Stimulated activated CD4-positive, alpha-beta T cell treated with anti-CD3 and anti-CD28 coated beads, Interleukin-2, amount 100 ng/mL, for 48 hours (primary cell): ENCODE measurements at regions not wholly inside any gene's neighbourhood (a gene's known extent, or its start where the extent isn't known, plus 50 kb on each side); places are given as distances from the start of the nearest gene placed in this dataset.

Experiments
- DNase-seq, 2 donors: peaks; one replicate each; pipeline ENCODE4 v3.0.0-alpha.2; 2020

DNA sequence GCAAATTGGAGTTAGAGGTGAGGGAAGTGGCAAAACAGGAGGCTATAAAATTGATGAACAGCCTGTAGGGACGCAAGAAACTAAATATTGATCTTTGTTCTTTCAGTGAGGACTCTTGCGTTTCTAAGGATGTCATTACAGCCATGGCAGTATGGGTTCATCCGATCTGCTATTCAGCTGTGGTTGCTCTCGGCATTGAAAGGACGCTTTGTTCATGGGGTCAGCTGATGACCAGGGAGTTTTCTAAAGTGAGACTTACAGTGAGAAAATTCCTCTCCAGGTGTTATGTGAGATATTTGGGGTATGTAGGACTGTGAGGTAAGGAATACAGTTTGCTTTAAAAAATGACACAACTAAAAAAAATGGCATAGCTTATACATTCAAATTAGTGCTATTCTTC, 52.7 kb upstream of the PELI1 start:
- DNase-seq: no peak

DNA sequence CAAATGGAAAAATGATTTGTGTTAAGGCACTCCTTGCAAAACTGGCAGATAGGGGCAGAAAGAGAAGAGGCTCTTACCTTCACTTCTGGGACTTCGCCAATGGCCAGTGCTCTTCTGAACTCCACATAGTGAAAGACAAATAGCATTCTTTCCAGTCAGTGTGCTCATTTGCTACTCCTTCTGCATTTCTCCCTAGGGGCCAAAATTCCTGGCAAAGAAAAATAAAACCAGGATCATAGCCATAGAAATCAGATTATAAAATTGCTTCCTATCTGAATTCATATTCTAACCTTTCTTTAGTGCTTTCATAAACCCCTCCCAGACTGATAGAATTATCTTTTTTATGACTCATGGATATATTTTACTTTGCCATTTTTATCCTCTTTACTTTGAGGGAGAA, 56.9 kb upstream of the PELI1 start:
- DNase-seq: no peak

GRCh38 chr2:64202206-64202845, 58.1 kb upstream of the PELI1 start:
- no peak for DNase-seq

GRCh38 chr2:64203131-64203857, 59.1 kb upstream of the PELI1 start:
- DNase-seq: no peak

DNA sequence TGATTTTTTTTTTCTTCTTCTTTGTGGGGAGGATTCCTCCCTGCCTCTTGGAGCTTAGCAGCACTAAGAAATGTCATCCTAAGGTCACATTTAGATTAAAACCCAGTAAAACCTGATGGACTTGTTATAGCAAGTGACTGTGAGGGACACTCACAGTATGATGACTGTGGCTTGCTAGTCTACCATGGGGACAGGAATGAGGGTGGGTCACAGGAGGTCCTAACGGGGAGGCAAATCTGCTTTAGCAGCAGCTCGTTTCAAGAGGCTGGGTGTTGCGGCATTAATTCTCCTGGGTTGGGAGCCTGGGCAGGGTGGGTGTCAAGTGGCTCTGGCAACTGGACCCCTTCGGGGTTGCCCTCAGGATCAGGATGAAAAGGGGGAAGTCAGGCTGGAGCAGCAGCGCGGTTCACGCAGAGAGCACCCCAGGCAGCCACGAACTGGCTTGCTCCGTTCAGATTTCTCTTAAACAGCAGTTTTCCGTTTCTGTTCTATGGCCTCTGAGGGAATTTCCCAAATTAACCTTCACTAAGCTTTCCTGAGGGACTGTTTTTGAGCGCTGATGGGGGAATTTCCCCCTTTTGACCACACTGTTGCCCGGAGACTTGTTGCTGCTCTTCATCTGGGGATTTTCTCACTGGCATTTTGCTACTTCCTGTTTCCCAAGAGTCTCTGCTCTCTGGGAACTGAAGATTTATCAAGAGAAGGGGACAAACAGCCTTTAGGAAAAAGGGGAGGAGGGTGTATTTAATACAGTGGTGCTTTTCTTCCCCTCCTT, 59.8 kb upstream of the PELI1 start:
- peak in 1 of 2 donors; percentile 36 for DNase-seq

DNA sequence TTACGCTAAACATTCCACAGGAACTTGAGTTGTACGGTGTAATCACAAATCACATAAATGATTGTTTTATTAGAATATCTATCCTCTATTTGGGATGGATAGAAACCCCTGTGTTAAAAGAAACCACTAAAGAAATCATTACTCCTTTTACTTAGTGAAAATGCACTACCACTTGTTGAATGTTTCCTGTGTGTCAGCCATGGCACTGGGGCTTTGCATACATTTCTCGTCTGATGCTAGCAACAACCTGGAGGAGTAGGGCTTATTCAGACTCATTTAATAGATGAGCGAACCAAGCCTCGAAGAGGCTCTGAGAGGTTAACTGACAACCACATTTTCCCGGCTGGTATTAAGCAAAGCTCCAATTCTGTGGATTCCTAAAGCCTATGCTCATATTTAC, 60.5 kb upstream of the PELI1 start:
- no peak for DNase-seq

GRCh38 chr2:64205415-64205814, 61.2 kb upstream of the PELI1 start:
- DNase-seq: no peak

DNA sequence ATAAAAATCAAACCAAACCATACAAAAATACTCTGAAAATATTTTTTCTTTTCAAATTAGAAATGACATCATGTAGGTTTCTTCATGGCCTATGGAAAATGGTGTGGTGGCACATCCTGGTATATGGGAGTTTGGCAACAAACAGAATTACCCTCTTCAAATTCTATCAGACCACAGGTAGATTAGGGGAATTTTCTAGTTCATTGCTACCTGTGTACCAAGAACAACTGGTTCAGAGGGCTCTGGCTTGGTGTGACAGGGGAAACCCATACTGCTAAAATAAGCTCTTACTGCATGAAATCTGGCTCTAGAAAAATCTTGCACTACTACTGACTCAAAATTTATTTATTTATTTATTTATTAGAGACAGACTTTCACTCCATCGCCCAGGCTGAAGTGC, 63.4 kb upstream of the PELI1 start:
- no peak for DNase-seq

DNA sequence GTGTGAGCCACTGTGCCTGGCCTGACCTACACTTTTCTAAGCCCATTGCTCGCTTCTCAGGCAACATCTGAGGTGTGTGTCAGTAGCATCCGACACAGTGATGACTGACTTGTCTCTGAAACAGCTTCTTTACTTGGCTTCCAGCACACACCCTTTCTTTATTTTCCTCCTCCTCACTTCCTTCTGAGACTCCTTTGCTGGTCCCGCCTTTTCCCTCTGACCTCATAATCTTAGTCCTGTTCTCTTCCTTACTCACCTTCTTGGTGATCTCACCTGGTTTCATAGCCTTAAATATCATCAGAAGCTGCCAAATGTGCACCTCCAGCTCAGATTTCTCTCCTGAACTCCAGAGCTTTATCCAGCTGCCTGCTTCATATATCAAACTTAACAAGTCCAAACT, 66.6 kb upstream of the PELI1 start:
- no peak for DNase-seq

GRCh38 chr2:64211276-64211921, 67.2 kb upstream of the PELI1 start:
- no peak for DNase-seq

DNA sequence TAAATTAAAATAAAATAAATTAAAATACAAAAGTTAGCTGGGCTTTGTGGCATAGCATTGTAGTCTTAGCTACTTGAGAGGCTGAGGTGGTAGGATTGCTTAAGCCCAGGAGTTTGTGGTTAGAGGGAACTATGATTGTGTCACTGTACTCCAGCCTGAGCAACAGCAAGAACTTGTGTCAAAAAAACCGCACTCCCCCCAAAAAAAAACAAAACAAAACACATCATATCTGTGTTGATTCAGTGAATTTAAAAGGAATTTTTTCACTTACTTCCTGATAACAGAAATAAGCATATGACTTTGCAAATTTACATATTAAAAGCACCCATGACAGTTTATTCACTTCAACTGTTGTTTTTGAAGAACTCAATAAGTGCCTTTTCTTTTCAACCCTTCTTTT, 68.1 kb upstream of the PELI1 start:
- DNase-seq: no peak

DNA sequence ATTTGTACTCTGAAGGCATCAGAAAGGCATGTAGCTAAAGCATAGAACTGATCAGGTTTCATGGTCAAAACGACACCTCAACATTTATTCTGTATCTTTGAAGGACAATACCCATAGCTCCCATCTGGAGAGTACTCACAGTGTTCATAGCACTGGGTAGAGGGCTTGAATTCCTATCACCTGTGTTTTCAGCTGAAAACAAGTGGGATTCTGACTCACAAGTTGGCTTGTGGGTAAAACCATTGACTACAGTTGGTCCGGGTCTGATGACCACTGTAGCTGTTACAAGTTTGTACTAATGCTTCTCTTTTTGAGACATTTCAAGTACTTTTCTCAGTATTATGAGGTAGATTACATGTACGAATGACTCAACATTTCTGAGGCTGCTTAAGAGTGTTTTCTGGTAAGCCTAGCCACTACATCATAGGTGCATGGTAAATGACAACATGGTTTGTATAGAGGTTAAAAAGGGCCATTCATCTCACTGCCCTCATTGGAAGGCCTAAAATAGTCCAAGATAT, 68.6 kb upstream of the PELI1 start:
- peak; percentile 34 to 40 for DNase-seq

DNA sequence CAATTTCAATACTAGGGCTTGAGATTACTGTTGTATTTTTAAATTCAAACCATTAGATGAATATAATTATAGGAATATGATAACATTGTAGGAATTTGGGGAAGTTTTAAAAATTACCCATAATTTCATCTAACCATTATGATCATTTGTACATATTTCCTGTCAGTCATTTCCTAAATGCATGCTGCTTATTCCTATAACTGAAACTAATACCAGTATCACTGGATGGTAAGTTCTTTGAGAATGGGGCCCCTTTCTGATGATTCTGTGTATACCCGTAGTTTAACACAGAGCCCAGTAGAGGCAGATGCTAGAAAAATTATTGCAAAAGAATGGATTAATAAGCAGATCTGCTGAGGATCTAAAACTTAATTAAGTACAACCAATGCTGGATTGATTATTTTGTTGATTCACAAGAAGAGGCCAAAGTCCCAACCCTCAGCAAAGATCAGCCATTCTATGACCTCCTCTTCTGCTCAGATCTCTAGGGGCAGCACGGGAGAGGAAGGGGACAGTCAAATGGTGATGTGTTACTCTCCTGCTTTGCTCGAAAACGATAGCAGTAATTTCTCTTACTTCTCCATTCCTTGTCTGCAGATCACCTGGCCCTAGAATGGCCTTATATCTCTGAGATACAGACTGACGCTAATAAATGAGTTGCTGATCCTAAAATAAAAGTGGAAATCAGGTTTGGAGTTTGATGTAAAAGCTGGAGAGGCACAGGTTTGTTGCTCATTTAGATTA, 69.5 kb upstream of the PELI1 start:
- DNase-seq: no peak

- DNase-seq: no peak
Measured at GRCh38 chr2:64214281-64215115, 70.3 kb upstream of the PELI1 start.

GRCh38 chr2:64217198-64217869, 73.1 kb upstream of the PELI1 start:
- no peak for DNase-seq

DNA sequence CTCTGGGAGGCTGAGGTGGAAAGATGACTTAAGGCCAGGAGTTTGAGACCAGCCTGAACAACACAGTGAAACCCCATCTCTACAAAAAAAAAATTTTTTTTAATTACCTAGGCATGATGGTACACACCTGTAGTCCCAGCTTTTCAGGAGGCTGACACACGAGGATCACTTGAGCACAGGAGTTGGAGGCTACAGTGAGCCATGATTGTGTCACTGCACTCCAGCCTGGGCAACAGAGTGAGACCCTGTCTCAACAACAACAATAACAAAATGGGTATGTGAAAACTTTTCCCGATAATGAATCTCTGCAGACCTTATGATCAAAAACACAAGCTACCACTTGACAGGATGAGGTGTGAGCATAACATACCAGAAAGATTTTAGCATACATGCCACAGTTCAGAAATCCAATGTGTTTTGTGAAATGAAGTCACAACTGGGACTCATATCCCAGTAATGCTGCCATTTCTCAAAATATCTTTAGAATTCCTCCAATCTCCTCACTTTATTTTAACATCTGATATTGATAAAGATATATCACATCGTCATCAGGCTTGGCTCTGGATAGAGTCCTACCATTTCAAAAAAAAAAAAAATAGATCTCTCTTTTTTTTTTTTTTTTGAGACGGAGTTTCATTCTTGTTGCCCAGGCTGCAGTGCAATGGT, 74.0 kb upstream of the PELI1 start:
- no peak for DNase-seq

DNA sequence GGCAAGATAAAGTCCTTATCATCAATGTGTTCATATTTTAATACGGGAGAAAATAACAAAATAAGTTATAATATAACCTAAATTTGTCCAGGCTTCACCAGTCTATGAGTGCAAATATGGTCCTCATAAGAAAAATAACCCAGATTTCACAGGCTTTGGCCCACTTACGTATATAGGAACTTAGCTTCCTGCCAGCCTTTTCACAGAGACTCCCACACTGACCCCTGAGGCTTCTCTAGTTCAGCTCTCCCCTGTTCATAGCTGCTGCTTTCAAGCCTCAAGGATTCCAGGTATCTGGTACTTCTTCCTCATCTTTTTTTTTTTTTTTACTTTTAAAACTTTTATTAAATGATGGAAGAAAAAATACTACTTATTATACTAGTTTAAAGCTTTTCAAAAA, 74.9 kb upstream of the PELI1 start:
- no peak for DNase-seq

DNA sequence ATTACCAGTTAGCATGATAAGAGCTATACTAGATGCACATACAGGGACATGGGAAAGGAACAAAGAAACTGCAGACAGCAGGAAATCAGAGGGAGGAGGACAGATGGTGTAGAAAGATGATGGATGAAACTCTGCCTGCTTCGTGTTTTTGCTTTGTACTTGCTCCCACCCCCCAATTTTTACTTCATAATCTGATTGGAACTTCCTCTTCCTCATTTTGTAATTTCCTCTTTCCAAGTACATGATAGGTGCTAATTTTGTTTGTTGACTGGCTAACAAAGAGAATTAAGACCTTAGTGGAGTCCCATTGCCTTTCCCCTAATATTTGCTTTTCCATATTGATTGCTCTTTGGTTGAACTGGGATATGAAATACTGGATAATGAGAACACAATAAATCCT, 76.0 kb upstream of the PELI1 start:
- no peak for DNase-seq

- no peak for DNase-seq
Measured at GRCh38 chr2:64220894-64221617, 76.8 kb upstream of the PELI1 start.

DNA sequence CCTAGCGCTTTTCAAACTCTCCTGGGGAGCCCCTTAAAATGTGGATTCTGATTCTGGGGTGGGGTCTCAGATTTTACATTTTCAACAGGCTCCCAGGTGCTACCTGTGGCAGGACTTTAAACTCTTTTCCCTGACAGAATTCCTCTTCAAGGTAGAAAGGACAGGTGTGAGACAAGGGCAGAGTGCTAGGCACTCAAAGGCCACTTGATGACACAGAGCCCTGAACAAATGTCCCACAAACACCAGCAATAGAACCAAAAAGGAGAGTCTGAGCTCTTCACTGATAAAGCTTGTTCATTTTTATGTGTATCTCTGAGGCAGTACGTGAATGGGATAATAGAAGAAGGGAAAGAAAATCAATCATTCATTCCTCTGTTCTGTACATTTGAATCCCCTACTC, 77.7 kb upstream of the PELI1 start:
- no peak for DNase-seq
